Esophagus squamous epithelium (tissue), 5 donors: ENCODE measurements at regions not wholly inside any gene's neighbourhood (a gene's known extent, or its start where the extent isn't known, plus 50 kb on each side); places are given as distances from the start of the nearest gene placed in this dataset.

ENCODE experiments used
- DNase-seq: peaks from one replicate; lab custom pipeline; 2025; lab: John Stamatoyannopoulos, UW
- H3K27ac ChIP-seq, 4 donors: fragments of 200-600 bp; sonication (generic); one replicate each; pipeline ENCODE4 v1.5.1; 2016 to 2019; ENCODE audit warnings: mild to moderate bottlenecking in 1 of 4
- H3K27me3 ChIP-seq, 4 donors: fragments of 200-600 bp; sonication (generic); 1 replicate in 3 of 4; 2 replicates in 1 of 4; pipeline versions ENCODE4 v1.5.1 to v1.6.0; 2017 to 2021; ENCODE audit warnings: antibody characterized with exemption in 1 of 4
- H3K36me3 ChIP-seq, 3 donors: fragments of 200-600 bp; sonication (generic); one replicate each; pipeline ENCODE4 v1.5.1; 2016 to 2019
- H3K4me1 ChIP-seq, 3 donors: fragments of 200-600 bp; sonication (generic); one replicate each; pipeline ENCODE4 v1.5.1; 2017 to 2019
- H3K4me3 ChIP-seq, 4 donors: fragments of 200-600 bp; sonication (generic); 1 replicate in 3 of 4; 2 replicates in 1 of 4; pipeline ENCODE4 v1.5.1; 2016 to 2019; ENCODE audit warnings: mild to moderate bottlenecking in 2 of 4, moderate library complexity in 1 of 4
- H3K9me3 ChIP-seq, 3 donors: fragments of 200-600 bp; sonication (generic); one replicate each; pipeline ENCODE4 v1.5.1; 2016 to 2019
- CTCF ChIP-seq, 6 experiments: fragments of 450-650 bp in 4 of 6; fragments of 200-600 bp in 2 of 6; sonication (generic) in 2 of 6; IDR thresholded peaks; one replicate each; pipeline ENCODE4 v1.5.1; 2016 to 2019; ENCODE audit warnings: antibody characterized with exemption in 6 of 6, mild to moderate bottlenecking in 4 of 6, moderate library complexity in 4 of 6
- POLR2A ChIP-seq, 4 donors: fragments of 450-650 bp; IDR thresholded peaks; one replicate each; pipeline ENCODE4 v1.6.1; 2017; ENCODE audit warnings: antibody characterized with exemption in 4 of 4, mild to moderate bottlenecking in 4 of 4, moderate library complexity in 3 of 4
- WGBS, 2 donors: methylation state at CpG; one replicate each; pipeline ENCODE4 v1.1.5; 2018; 5-methylcytosine and 5-hydroxymethylcytosine counted together
- intact Hi-C: fragments of 100-400 bp; cut with DNase I; formaldehyde crosslinking; loops from one replicate; pipeline ENCODE4 v1.15.0; 2022
- donor health status: DM: yes; HTN: yes; CAD: no.

GRCh38 chr7:42381161-42381560 lies 144.2 kb upstream of the GLI3 start:
- Histone ChIP-seq H3K36me3 (no peaks in the 10 kb centered on the region), H3K4me1 (no peaks in the 10 kb centered on the region), H3K27ac (no peak overlapping the region), H3K4me3 (no peak overlapping the region), H3K9me3 (no peaks in the 10 kb centered on the region), H3K27me3 (no peaks in the 10 kb centered on the region)
- WGBS, 2 donors: 64 to 67% methylated on average over 1 of the region's 1 CpG
- intact Hi-C loops: no loop called here
- no peak for TF ChIP-seq POLR2A (IDR thresholded peaks at IDR 0.05)
- no peak for DNase-seq

- Histone ChIP-seq H3K4me1 (no peaks in the 10 kb centered on the region), H3K4me3 (no peak overlapping the region), H3K27me3 (no peaks in the 10 kb centered on the region), H3K36me3 (no peaks in the 10 kb centered on the region), H3K9me3 (no peaks in the 10 kb centered on the region), H3K27ac (no peak overlapping the region)
- 62 to 88% methylated on average over 1 of the region's 1 CpG for WGBS, 2 donors
- TF ChIP-seq POLR2A (IDR thresholded peaks at IDR 0.05) (no peak), CTCF (IDR thresholded peaks at IDR 0.05) (no peak)
- DNase-seq: no peak
- intact Hi-C loops: no loop called here
Observed at GRCh38 chr7:42380401-42380800, 143.4 kb upstream of the GLI3 start.

GRCh38 chr7:42378149-42378548 lies 141.1 kb upstream of the GLI3 start:
- H3K4me1 ChIP-seq: no peaks in the 10 kb centered on the region
- no peak overlapping the region for H3K4me3 ChIP-seq
- H3K36me3 ChIP-seq: no peaks in the 10 kb centered on the region
- WGBS, 2 donors: 82 to 85% methylated on average over 3 of the region's 3 CpGs
- H3K9me3 ChIP-seq: no peaks in the 10 kb centered on the region
- intact Hi-C loops: no loop called here
- no peak for DNase-seq
- no peak for TF ChIP-seq POLR2A (IDR thresholded peaks at IDR 0.05)
- TF ChIP-seq CTCF (IDR thresholded peaks at IDR 0.05): no peak
- no peak overlapping the region for H3K27ac ChIP-seq
- no peaks in the 10 kb centered on the region for H3K27me3 ChIP-seq

GRCh38 chr7:42373285-42373684 lies 136.3 kb upstream of the GLI3 start:
- H3K27me3 ChIP-seq: no peaks in the 10 kb centered on the region
- TF ChIP-seq POLR2A (IDR thresholded peaks at IDR 0.05): no peak
- TF ChIP-seq CTCF (IDR thresholded peaks at IDR 0.05): no peak
- H3K4me1 ChIP-seq: no peaks in the 10 kb centered on the region
- intact Hi-C loops: no loop called here
- H3K36me3 ChIP-seq: no peaks in the 10 kb centered on the region
- 19 to 20% methylated on average over 1 of the region's 1 CpG for WGBS, 2 donors
- no peak for DNase-seq
- H3K4me3 ChIP-seq: no peak overlapping the region
- H3K27ac ChIP-seq: no peak overlapping the region
- H3K9me3 ChIP-seq: no peaks in the 10 kb centered on the region

GRCh38 chr7:42372479-42372878 lies 135.5 kb upstream of the GLI3 start:
- TF ChIP-seq POLR2A (IDR thresholded peaks at IDR 0.05): no peak
- TF ChIP-seq CTCF (IDR thresholded peaks at IDR 0.05): no peak
- H3K27me3 ChIP-seq: no peaks in the 10 kb centered on the region
- intact Hi-C loops: no loop called here
- no peak overlapping the region for H3K4me3 ChIP-seq
- DNase-seq: no peak
- H3K36me3 ChIP-seq: no peaks in the 10 kb centered on the region
- H3K4me1 ChIP-seq: no peaks in the 10 kb centered on the region
- no peaks in the 10 kb centered on the region for H3K9me3 ChIP-seq
- H3K27ac ChIP-seq: no peak overlapping the region
- 66 to 75% methylated on average over 3 of the region's 3 CpGs for WGBS, 2 donors

- intact Hi-C loops: no loop called here
- no peaks in the 10 kb centered on the region for H3K36me3 ChIP-seq
- H3K4me3 ChIP-seq: no peak overlapping the region
- WGBS, 2 donors: 9 to 40% methylated on average over 1 of the region's 1 CpG
- TF ChIP-seq POLR2A (IDR thresholded peaks at IDR 0.05) (no peak), CTCF (IDR thresholded peaks at IDR 0.05) (no peak)
- H3K27me3 ChIP-seq: no peaks in the 10 kb centered on the region
- no peak overlapping the region for H3K27ac ChIP-seq
- peaks cover 0 to 8% (median 0%) of the 10 kb centered on the region in 3 donors for H3K9me3 ChIP-seq
- no peaks in the 10 kb centered on the region for H3K4me1 ChIP-seq
- DNase-seq: no peak
Observed at GRCh38 chr7:42359946-42360345, 122.9 kb upstream of the GLI3 start.
